K562 (cell line): ENCODE measurements at regions not wholly inside any gene's neighbourhood (a gene's known extent, or its start where the extent isn't known, plus 50 kb on each side); places are given as distances from the start of the nearest gene placed in this dataset.

Experiments
- ATAC-seq: fragments of 200-7000 bp; cut with Tn5 transposase; 3 replicates; pipeline ENCODE4 v1.9.1; 2020; ENCODE audit warnings: moderate library complexity
- BruUV-seq: library from RNA; stranded (reverse); fragments of 400-500 nt; replicated peaks from 2 replicates; lab custom pipeline; 2021; lab: Mats Ljungman, UMichigan
- CTCF ChIA-PET: fragments of 300-600 bp; formaldehyde crosslinking; extraction: SDS; loops from one replicate; lab custom pipeline; 2021; ENCODE audit warnings: low intra/inter-chr PET ratio; lab: Yijun Ruan, JAX
- POLR2A ChIA-PET: fragments of 300-600, 350-650 bp; sonication (Branson Sonifier 250); formaldehyde crosslinking; extraction: SDS; loops from one replicate; lab custom pipeline; 2021; ENCODE audit warnings: antibody characterized with exemption, inconsistent platforms; lab: Yijun Ruan, JAX
- DNase-seq, 4 experiments: peaks; one replicate each; pipeline versions ENCODE4 v3.0.0 to v3.0.0-alpha.2; 2011 to 2018; ENCODE audit warnings: low spot score in 3 of 4, mixed read lengths in 3 of 4; ENCODE audit errors: extremely low read depth in 1 of 4
- FAIRE-seq: peaks from 2 replicates; lab custom pipeline; 2011; peaks lifted over from hg19 to GRCh38; lab: Jason Lieb, UNC
- H2AFZ ChIP-seq: 2 replicates; pipeline ENCODE4 v1.6.0; 2011; ENCODE audit warnings: low read depth, low read length, control low read depth, inconsistent platforms
- H3K27ac ChIP-seq: fragments of 200-600 bp; 3 replicates; pipeline ENCODE4 v1.8.0; 2011; ENCODE audit warnings: low read depth, mild to moderate bottlenecking, control low read depth, inconsistent platforms, low read length, moderate library complexity, mixed read lengths; ENCODE audit errors: extremely low read depth
- H3K27me3 ChIP-seq, 2 experiments: fragments of 300-600 bp in 1 of 2; 2 replicates in 1 of 2; 3 replicates in 1 of 2; pipeline versions ENCODE4 v1.6.0 to v1.8.0; 2011; ENCODE audit warnings: inconsistent platforms in 2 of 2, low read length in 2 of 2, mild to moderate bottlenecking in 1 of 2, mixed read lengths in 1 of 2, moderate library complexity in 1 of 2; ENCODE audit not compliant: control insufficient read depth in 2 of 2, insufficient read depth in 2 of 2
- H3K36me3 ChIP-seq: fragments of 300-600 bp; 3 replicates; pipeline ENCODE4 v1.8.0; 2011; ENCODE audit warnings: mild to moderate bottlenecking, low read length, inconsistent platforms; ENCODE audit not compliant: control insufficient read depth, insufficient read depth
- H3K4me1 ChIP-seq, 2 experiments: fragments of 200-600 bp in 1 of 2; replicated peaks in 1 of 2; 2 replicates in 1 of 2; 3 replicates in 1 of 2; pipeline versions ENCODE4 v1.5.1 to v1.8.0; 2011; ENCODE audit warnings: inconsistent platforms in 2 of 2, low read length in 2 of 2, mild to moderate bottlenecking in 1 of 2, mixed read lengths in 1 of 2, moderate library complexity in 1 of 2; ENCODE audit not compliant: control insufficient read depth in 2 of 2, insufficient read depth in 2 of 2
- H3K4me2 ChIP-seq: 2 replicates; pipeline ENCODE4 v1.6.1; 2011; ENCODE audit warnings: low read length, control low read depth, inconsistent platforms, mixed read lengths; ENCODE audit not compliant: insufficient read depth
- H3K4me3 ChIP-seq: fragments of 200-600 bp; sonication (generic), shearing (Covaris generic); 2 replicates; pipeline ENCODE4 v1.5.1; 2016; ENCODE audit warnings: control low read depth, inconsistent platforms
- H3K79me2 ChIP-seq: fragments of 200-600 bp; 3 replicates; pipeline ENCODE4 v1.8.0; 2011; ENCODE audit warnings: low read length, inconsistent platforms; ENCODE audit not compliant: control insufficient read depth, insufficient read depth
- H3K9ac ChIP-seq, 2 experiments: 2 replicates each; pipeline versions ENCODE4 v1.6.0 to v1.6.1; 2011; ENCODE audit warnings: low read depth in 2 of 2, low read length in 2 of 2, control low read depth in 1 of 2, inconsistent platforms in 1 of 2, mild to moderate bottlenecking in 1 of 2, mixed read lengths in 1 of 2; ENCODE audit not compliant: insufficient read depth in 1 of 2
- H3K9me1 ChIP-seq: one replicate; pipeline ENCODE4 v1.6.0; 2011; ENCODE audit warnings: inconsistent platforms, mild to moderate bottlenecking, low read length, moderate library complexity; ENCODE audit not compliant: control insufficient read depth, insufficient read depth
- H3K9me3 ChIP-seq: replicated peaks from 2 replicates; pipeline ENCODE4 v1.5.1; 2011; ENCODE audit warnings: low read depth, low read length, inconsistent platforms; ENCODE audit not compliant: control insufficient read depth, insufficient read depth
- H4K20me1 ChIP-seq: replicated peaks from 2 replicates; pipeline ENCODE4 v1.6.1; 2011; ENCODE audit warnings: low read length, inconsistent platforms, mixed read lengths; ENCODE audit not compliant: control insufficient read depth, insufficient read depth
- ATF4 ChIP-seq: fragments of 450-650 bp; formaldehyde crosslinking; IDR thresholded peaks from 2 replicates; pipeline ENCODE4 v1.4.0; 2022; ENCODE audit warnings: mild to moderate bottlenecking, moderate library complexity
- BRCA1 ChIP-seq, 2 experiments: fragments of 450-650 bp in 1 of 2; sonication (generic) in 1 of 2; formaldehyde crosslinking in 1 of 2; IDR thresholded peaks; 2 replicates each; pipeline versions ENCODE4 v1.5.0 to v1.6.1; 2017 to 2020; ENCODE audit warnings: mild to moderate bottlenecking in 1 of 2, missing genetic modification reagents in 1 of 2
- DIDO1 ChIP-seq: fragments of 450-650 bp; IDR thresholded peaks from 2 replicates; pipeline ENCODE4 v1.6.1; 2016; ENCODE audit warnings: low read depth, missing biosample characterization, missing genetic modification characterization
- HDAC3 ChIP-seq: fragments of 450-650 bp; IDR thresholded peaks from 2 replicates; pipeline ENCODE4 v1.6.1; 2018; ENCODE audit warnings: borderline replicate concordance, mild to moderate bottlenecking, moderate library complexity; ENCODE audit not compliant: partially characterized antibody
- IRF9 ChIP-seq: fragments of 450-650 bp; IDR thresholded peaks from 2 replicates; pipeline ENCODE4 v1.6.1; 2016; ENCODE audit warnings: missing biosample characterization, missing genetic modification characterization
- NCOA2 ChIP-seq, 2 experiments: fragments of 450-650 bp; IDR thresholded peaks; 2 replicates each; pipeline ENCODE4 v1.6.1; 2018; ENCODE audit warnings: mild to moderate bottlenecking in 2 of 2, moderate library complexity in 1 of 2; ENCODE audit not compliant: partially characterized antibody in 2 of 2
- NFE2L1 ChIP-seq: fragments of 450-650 bp; IDR thresholded peaks from 2 replicates; pipeline ENCODE4 v1.6.1; 2016; ENCODE audit warnings: missing genetic modification characterization, low read depth, mild to moderate bottlenecking, missing compliant biosample characterization, moderate library complexity, borderline replicate concordance
- PYGO2 ChIP-seq: fragments of 450-650 bp; IDR thresholded peaks from 2 replicates; pipeline ENCODE4 v1.6.1; 2016; ENCODE audit warnings: mild to moderate bottlenecking, missing genetic modification characterization, moderate library complexity, missing compliant biosample characterization
- XRCC5 ChIP-seq: fragments of 200-400 bp; formaldehyde crosslinking; IDR thresholded peaks from 2 replicates; pipeline ENCODE4 v1.6.1; 2017; ENCODE audit warnings: low read depth, mild to moderate bottlenecking, low read length
- ZNF644 ChIP-seq: fragments of 200-800 bp; sonication (Bioruptor generic); IDR thresholded peaks from 2 replicates; pipeline ENCODE4 v1.6.1; 2016; ENCODE audit warnings: low read depth, missing genetic modification characterization, missing compliant biosample characterization
- ZNF695 ChIP-seq: fragments of 450-650 bp; formaldehyde crosslinking; IDR thresholded peaks from 2 replicates; pipeline ENCODE4 v1.4.0; 2020; ENCODE audit warnings: mild to moderate bottlenecking, moderate library complexity
- ZNF785 ChIP-seq: fragments of 250-450 bp; sonication (Bioruptor Pico); IDR thresholded peaks from 2 replicates; pipeline ENCODE4 v1.4.0; 2020; ENCODE audit warnings: mild to moderate bottlenecking
- whole genome bisulfite sequencing: fragments of 100-300 bp; shearing (Covaris generic); methylation state at CpG from one replicate; pipeline ENCODE4 v1.1.6; 2016; ENCODE audit warnings: low coverage, mixed read lengths; ENCODE audit not compliant: insufficient coverage; ENCODE audit errors: missing lambda C conversion rate; 5-methylcytosine and 5-hydroxymethylcytosine counted together
- in situ Hi-C: fragments of 300-500 bp; cut with MboI; formaldehyde crosslinking; loops from 4 replicates; pipeline ENCODE4 v1.15.0; 2018; ENCODE audit warnings: inconsistent platforms, mixed read lengths
- intact Hi-C: fragments of 100-400 bp; cut with micrococcal nuclease; formaldehyde crosslinking; loops from 2 replicates; pipeline ENCODE4 v1.14.2; 2022
- TF ChIP-seq, protein P1 (sequence below): sonication (generic); formaldehyde crosslinking; IDR thresholded peaks from 2 replicates; pipeline ENCODE4 v1.9.0; 2022; ENCODE audit warnings: mild to moderate bottlenecking, missing genetic modification reagents

GRCh38 chr15:77712438-77712837 lies 79.7 kb upstream of the LINGO1 start:
- Histone ChIP-seq H3K9me1 (peaks cover 3% of the 10 kb centered on the region), H3K4me2 (no peak overlapping the region), H4K20me1 (0 out of 2 replicates have a peak, but pooled peaks cover 6% of the 10 kb centered on the region), H3K4me1 (peaks cover 0 to 13% of the 10 kb centered on the region in 2 experiments; a peak in 2 of 5 replicates), H3K9ac (no peak overlapping the region; a peak in 1 of 4 replicates), H3K79me2 (no peaks in the 10 kb centered on the region), H2AFZ (no peak overlapping the region), H3K9me3 (no peaks in the 10 kb centered on the region), H3K27me3 (peaks cover 13 to 44% of the 10 kb centered on the region in 2 experiments; a peak in 4 of 5 replicates), H3K4me3 (no peak overlapping the region), H3K27ac (no peak overlapping the region), H3K36me3 (no peaks in the 10 kb centered on the region)
- FAIRE-seq (no peak), DNase-seq (no peak), ATAC-seq (no peak)
- intact Hi-C loops = no loop called here
- POLR2A ChIA-PET = interaction anchor here (0.6 to 0.7 kb wide), 2 partner anchors 25 to 100 kb away, joined by 3 read pairs; no protein-coding TSS in a partner anchor
- 0% methylated on average over 4 of the region's 4 CpGs for WGBS
- in situ Hi-C loops = no loop called here
- no peak for TF ChIP-seq XRCC5
- no peak for TF ChIP-seq IRF9 (tag)
- no peak for TF ChIP-seq HDAC3
- CTCF ChIA-PET = no interaction called here
- BruUV-seq = no TSS peak

GRCh38 chr15:77710637-77711036 lies 77.9 kb upstream of the LINGO1 start:
- Histone ChIP-seq H3K27ac (no peak overlapping the region), H4K20me1 (peaks cover 2% of the 10 kb centered on the region; the same call in 1 of the 2 replicates), H3K36me3 (no peaks in the 10 kb centered on the region), H3K9me3 (no peaks in the 10 kb centered on the region), H3K4me3 (no peak overlapping the region), H3K4me1 (peaks cover 0 to 10% of the 10 kb centered on the region in 2 experiments; a peak in 2 of 5 replicates), H3K4me2 (no peak overlapping the region), H2AFZ (no peak overlapping the region), H3K9me1 (peaks cover 3% of the 10 kb centered on the region), H3K79me2 (no peaks in the 10 kb centered on the region), H3K27me3 (peaks cover 10 to 44% of the 10 kb centered on the region in 2 experiments; a peak in 4 of 5 replicates), H3K9ac (no peak overlapping the region; a peak in 1 of 4 replicates)
- ChIA-PET CTCF (no interaction called here), POLR2A (interaction anchor here (1.2 to 2.1 kb wide), 2 partner anchors 8 to 10 kb away, joined by 6 read pairs; no protein-coding TSS in a partner anchor)
- ATAC-seq (no peak), DNase-seq (no peak), FAIRE-seq (no peak)
- 5% methylated on average over 13 of the region's 13 CpGs for WGBS
- intact Hi-C loops (no loop called here), in situ Hi-C loops (no loop called here)
- BruUV-seq = no TSS peak
- TF ChIP-seq NFE2L1 (tag) (no peak), ATF4 (CRISPR knock-in tag) (no peak), ZNF644 (tag) (no peak), NCOA2 (IDR thresholded peaks at IDR 0.05; ENCODE audit: partially characterized antibody in 2 of 2) (no peak), ZNF785 (CRISPR knock-in tag) (no peak), DIDO1 (tag) (no peak), PYGO2 (tag) (no peak), BRCA1 (IDR thresholded peaks at IDR 0.05) (no peak), BRCA1 (CRISPR knock-in tag; IDR thresholded peaks at IDR 0.05) (no peak), ZNF695 (CRISPR knock-in tag) (no peak)
- TF ChIP-seq, protein P1, sequence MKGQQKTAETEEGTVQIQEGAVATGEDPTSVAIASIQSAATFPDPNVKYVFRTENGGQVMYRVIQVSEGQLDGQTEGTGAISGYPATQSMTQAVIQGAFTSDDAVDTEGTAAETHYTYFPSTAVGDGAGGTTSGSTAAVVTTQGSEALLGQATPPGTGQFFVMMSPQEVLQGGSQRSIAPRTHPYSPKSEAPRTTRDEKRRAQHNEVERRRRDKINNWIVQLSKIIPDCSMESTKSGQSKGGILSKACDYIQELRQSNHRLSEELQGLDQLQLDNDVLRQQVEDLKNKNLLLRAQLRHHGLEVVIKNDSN (CRISPR knock-in tag) = no peak
